Ammon's horn (tissue), 1 donor: ENCODE measurements at regions not wholly inside any gene's neighbourhood (a gene's known extent, or its start where the extent isn't known, plus 50 kb on each side); places are given as distances from the start of the nearest gene placed in this dataset.
"Not testable (repeated sequence)": the region's sequence is repeated elsewhere in the genome, so short reads cannot be mapped to it uniquely, and the experiment has no call there.

Source experiments
- DNase-seq: peaks from one replicate; pipeline ENCODE4 v3.0.0-alpha.2; 2016; ENCODE audit warnings: low spot score

- no peak for DNase-seq
Measured at GRCh38 chr11:89545691-89546090, 54.5 kb upstream of the NOX4 start.

DNA sequence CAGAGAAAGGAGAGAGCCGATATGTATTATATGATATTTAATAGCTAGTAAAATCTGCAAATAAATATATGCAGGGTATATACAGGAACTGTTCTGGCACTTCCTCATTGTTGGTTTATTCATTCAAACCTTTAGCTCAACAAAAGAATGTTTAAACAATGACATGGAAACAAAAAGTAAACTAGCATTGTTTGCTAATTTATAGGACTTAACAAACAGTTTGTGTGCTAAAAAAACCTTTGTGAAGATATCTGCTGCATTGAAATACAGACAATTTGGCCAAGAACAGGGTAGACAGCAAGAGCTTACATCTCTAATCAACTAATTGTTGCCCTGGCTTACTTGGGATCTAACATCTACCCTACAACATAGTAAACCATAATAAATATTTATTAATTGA lies 64.6 kb upstream of the NOX4 start:
- not testable (repeated sequence) for DNase-seq

DNA sequence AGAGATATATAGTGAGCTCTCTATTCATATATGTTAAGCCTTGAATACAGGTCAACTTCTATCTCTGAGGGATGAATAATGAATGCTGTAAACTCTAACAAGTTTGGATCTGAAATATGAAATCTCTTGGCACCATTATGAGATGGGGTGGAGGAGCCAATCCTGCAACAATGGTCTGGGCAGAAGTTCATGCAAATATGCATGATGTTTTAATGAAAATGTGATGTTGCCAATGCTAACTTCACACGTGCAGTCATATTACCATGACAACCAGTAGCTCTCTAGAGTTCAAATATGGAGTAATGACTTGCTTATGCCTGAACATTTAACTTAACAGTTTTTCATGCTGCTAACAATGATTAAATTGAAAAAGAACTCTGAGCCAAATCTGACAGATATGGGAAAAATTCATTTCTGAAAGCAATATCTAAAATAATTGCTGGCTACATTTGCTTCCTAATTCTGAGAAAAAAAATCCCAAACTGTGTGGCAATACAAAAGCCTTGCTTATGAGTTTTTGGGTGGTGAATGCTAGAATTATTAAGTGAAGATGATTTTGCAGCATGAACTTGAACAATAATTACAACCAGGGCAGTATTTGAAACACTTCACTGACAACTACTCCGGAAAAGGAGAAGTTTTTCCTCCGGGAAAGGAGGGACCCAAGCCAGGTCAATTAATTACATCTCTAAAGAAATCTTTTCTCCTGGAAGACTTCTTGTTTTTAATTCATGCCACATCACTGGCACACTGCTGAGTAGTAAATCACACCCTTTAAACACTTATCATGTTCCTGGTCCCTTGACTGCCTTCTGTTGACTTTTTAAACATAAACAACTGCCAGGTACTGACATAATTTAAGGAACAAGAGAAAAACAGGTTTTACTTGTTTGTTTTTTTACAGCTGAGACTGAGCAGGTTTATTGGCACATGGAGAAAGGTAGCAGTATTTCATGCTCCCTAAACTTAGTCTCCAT lies 65.8 kb upstream of the NOX4 start:
- DNase-seq: peak; percentile 5

DNA sequence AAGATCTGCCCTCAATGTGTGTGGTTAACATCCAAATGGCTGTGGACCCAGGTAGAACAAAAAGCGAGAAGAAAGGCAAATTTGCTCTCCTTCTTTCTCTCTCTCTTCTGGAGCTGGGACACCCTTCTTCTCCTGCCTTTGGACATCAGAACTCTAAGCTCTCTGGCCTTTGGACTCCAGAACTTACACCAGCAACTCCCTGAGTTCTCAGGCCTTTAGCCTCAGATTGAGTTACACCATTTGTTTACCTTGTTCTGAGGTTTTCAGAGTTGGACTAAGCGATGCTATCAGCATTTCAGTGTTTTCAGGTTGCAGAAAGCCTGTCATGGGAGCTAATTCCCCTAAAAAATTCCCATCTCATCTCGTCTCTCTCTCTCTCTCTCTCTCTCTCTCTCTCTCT lies 69.4 kb upstream of the NOX4 start:
- DNase-seq: not testable (repeated sequence)

DNA sequence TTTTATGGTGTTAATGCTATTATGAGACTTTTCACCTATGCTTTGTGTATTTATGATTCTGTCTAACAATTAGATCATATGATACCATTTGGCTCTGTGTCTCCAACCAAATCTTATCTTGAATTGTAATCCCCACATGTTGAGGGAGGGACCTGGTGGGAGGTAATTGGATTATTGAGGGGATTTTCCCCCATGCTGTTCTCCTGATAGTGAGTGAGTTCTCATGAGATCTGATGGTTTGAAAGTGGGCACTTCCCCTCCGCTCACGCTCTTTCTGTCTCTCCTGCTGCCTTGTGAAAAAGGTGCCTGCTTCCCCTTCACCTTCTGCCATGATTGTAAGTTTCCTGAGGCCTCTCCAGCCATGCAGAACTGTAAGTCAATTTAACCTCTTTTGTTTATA lies 71.6 kb upstream of the NOX4 start:
- not testable (repeated sequence) for DNase-seq

GRCh38 chr11:89566972-89567371 lies 75.8 kb upstream of the NOX4 start:
- DNase-seq: no peak

DNA sequence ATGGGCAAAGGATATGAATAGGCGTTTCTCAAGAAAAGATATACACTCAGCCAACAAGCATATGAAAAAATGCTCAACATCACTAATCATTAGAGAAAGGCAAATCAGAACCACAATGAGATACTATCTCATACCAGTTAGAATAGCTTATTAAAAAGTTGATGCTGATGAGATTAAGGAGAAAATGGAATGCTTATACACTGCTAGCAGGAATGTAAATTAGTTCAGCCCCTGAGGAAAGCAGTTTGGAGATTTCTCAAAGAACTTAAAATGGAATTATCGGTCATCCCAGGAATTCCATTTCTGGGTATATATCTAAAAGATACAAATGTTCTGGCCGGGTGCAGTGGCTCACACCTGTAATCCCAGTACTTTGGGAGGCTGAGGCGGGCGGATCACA lies 78.2 kb upstream of the NOX4 start:
- DNase-seq: not testable (repeated sequence)

DNA sequence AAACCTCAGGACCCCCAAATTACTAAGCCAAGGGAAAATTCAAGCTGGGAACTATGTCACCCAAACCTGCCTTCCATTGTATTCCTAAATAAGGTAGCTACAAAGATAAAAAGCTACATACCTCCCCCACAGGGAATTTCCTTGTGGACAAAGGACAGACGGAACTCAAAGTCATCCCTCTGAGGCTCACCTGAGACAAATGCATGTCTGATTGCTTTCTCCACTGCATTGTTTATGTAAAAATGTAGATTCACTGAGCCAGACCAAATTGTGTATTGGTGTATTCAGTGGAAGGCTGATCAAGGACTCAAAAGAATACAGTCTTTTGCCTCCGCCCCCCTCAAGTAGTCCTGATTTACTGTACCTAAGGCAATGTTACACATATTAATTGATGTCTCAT lies 80.5 kb upstream of the NOX4 start:
- DNase-seq: not testable (repeated sequence)

GRCh38 chr11:89575846-89576245 lies 84.7 kb upstream of the NOX4 start:
- DNase-seq: not testable (repeated sequence)

GRCh38 chr11:89577428-89577827 lies 86.3 kb upstream of the NOX4 start:
- DNase-seq: not testable (repeated sequence)

DNA sequence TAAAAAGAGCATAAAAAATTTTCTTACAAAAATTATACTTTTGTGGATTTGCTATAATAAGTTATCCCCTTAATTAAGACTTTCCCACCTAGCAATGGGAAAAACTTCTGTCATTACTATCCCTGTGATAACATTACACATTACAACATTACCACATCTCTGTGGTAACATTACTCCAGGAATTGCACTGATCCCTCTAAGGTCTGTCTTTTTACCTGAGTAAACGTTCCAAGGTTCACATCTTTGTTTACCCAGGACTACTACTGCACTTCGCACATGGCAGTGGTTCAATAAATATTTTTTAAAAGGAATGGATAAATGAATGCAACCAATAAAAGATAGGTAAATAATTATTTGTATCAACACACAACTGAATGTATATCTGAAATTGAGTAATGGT lies 92.4 kb upstream of the NOX4 start:
- DNase-seq: no peak

GRCh38 chr11:89585046-89585445 lies 93.9 kb upstream of the NOX4 start:
- DNase-seq: not testable (repeated sequence)

- not testable (repeated sequence) for DNase-seq
Measured at GRCh38 chr11:89585471-89585870, 94.3 kb upstream of the NOX4 start.

DNA sequence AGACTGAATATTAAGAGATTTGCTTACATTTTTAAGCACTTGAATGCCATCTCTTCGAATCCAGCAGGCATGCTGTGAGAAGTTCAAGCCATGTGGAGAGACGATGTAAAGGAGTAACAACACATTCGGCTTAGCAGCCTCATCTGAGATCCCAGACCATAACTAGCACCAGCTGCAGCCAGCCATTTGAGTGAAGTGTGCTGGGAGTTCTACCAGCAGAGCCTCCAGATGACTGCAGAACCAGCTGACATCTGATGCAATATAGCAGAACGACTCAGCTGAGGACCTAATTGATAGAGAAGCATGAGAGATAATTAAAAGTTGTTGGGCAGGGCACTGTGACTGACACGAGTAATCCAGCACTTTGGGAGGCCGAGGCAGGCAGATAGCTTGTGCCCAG lies 98.2 kb upstream of the NOX4 start:
- DNase-seq: not testable (repeated sequence)

- DNase-seq: not testable (repeated sequence)
Measured at GRCh38 chr11:89590008-89590632, 98.9 kb upstream of the NOX4 start.

DNA sequence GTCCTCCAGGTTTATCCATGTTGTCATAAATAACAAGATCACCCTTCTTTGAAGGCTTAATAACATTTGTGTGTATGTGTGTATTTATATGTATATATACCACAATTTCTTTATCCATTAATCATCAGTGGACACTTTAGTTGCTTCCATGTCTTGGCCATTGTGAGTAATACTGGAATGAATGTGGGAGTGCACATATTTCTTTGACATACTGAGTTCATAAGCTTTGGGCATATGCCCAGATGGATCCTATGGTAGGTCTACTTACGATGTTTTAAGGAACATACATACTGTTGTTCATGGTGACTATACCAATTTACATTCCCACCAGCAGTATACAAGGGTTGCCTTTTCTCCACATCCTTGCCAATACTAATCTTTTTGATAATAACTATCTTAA lies 108.8 kb upstream of the TRIM77 start:
- not testable (repeated sequence) for DNase-seq

GRCh38 chr11:89604281-89604680 lies 105.8 kb upstream of the TRIM77 start:
- DNase-seq: no peak

- DNase-seq: not testable (repeated sequence)
Measured at GRCh38 chr11:89606845-89607244, 103.3 kb upstream of the TRIM77 start.

DNA sequence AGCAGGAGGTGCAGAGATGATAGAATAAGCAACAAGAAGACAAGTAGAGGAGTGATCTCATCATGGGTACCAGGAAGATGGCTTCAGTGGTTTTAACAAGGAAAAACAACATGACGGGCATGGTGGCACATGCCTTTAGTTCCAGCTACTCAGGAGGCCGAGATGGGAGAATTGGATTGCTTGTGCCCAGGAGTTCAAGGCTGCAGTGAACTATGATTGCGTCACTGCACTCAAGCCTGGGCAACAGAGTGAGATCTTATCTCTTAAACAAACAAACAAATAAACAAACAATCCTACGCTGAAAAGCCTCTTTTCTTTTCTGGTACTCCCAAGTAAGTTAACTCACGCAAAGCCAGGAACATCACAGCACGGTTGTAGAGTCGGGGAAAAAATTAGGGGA lies 102.6 kb upstream of the TRIM77 start:
- not testable (repeated sequence) for DNase-seq

DNA sequence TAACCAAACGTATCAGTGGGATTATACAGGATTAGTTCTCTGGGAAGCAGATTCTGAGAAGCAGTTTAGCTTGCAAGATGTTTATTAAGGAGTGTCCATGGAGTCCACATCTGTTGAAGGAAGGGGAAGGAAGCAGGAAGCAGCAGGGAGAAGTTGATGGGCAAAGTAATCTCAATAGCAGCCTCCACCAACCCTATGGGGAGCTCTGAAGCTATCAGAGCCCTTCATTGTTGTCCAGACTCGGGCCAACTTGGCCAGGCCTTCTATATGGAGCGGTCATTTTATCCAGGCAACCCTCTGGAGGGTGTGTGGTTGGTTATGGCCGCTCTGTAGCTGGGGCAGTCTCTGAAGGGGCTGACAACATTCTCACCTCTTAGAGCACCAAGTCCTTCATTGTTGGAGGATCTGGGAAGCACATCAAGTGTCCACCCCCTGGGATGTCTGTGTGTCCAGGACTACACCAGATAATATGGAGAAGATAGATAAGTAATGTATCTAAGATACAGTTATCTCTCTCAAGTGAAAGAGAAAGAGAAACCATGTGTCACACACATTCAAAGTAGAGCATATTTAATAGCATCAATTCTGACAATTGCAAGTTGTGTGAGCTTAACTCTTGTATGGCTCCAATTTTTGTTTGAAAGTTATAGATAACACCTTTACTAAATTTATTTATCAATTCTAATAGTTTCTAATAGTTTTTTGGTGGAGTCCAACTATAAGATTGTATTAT lies 101.7 kb upstream of the TRIM77 start:
- DNase-seq: no peak

- DNase-seq: no peak
Measured at GRCh38 chr11:89612096-89612495, 98.0 kb upstream of the TRIM77 start.

DNA sequence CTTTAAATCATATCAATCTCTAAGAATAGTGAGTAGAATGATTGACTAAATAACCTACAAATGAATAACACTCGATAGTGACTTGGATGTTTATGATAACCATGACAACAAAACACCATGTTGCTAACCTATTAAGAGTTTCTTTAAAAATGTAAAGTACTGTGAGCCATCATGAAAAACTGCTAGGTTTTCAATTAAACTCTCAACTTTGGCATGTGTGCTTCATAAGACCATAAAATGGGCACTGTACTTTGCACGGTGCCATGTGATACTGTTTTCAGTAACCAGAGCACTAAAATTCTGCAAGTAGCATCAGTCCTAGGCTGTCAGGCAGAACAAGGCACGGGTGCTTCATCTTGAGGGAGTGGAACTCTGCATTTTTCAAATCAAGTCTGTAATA lies 96.2 kb upstream of the TRIM77 start:
- no peak for DNase-seq

DNA sequence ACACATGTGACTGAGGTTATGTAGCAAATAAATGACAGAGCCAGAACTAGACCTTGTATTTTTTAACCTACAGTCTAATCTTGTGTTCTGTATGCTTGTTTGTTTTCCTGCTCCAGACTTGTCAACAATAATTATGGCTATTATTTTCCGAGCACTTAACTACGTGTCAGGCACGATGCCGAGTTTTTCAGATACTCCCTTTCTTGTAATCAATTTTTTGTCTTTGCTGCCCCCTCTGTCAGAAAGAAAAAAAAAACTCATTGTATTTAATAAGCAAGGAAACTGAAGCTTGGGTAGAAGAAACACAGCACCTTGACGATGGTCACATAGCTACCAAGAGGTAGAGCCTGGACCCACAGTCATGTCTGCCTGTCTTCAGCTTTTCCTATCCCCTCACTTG lies 95.7 kb upstream of the TRIM77 start:
- peak; percentile 47 for DNase-seq
